Astrocyte of the cerebellum (primary cell): ENCODE measurements at regions not wholly inside any gene's neighbourhood (a gene's known extent, or its start where the extent isn't known, plus 50 kb on each side); places are given as distances from the start of the nearest gene placed in this dataset.

Experiments used
- DNase-seq: peaks from one replicate; pipeline ENCODE4 v3.0.0-alpha.2; 2011; ENCODE audit warnings: low read depth
- H3K4me3 ChIP-seq: 2 replicates; pipeline ENCODE4 v1.5.1; 2011; ENCODE audit warnings: mild to moderate bottlenecking, low read depth, low read length, moderate library complexity
- in situ Hi-C: cut with HindIII; loops from 2 replicates; pipeline ENCODE4 v1.10.0; 2017; ENCODE audit warnings: low sequenced_read_pairs
- TF ChIP-seq, protein P1 (sequence below): IDR thresholded peaks from 2 replicates; pipeline ENCODE4 v1.5.1; 2012; ENCODE audit warnings: low read length, low read depth, moderate library complexity, mild to moderate bottlenecking; ENCODE audit errors: missing control alignments

DNA sequence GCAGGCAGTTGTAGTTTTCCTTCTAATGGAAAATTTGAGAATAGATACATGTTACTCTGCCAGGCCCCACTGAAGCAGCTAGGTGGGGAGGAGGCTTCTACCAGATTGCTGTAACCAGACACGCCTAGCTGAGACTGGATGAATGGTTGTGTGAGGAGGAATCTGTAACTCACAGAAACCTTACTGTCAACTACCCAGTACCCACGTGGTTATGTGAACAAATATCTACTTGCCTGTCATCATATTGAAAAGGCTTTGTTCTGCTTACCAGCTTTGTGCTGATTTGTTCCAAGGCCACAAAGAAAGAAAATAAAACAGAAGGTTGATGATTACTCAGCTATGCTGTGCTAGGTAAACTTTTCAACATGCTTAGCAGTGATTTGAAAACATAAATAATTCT is 167.2 kb downstream of the CAPZA3 start:
- no peak overlapping the region for H3K4me3 ChIP-seq
- in situ Hi-C loops, result no loop called here
- no peak for DNase-seq
- TF ChIP-seq, protein P1, sequence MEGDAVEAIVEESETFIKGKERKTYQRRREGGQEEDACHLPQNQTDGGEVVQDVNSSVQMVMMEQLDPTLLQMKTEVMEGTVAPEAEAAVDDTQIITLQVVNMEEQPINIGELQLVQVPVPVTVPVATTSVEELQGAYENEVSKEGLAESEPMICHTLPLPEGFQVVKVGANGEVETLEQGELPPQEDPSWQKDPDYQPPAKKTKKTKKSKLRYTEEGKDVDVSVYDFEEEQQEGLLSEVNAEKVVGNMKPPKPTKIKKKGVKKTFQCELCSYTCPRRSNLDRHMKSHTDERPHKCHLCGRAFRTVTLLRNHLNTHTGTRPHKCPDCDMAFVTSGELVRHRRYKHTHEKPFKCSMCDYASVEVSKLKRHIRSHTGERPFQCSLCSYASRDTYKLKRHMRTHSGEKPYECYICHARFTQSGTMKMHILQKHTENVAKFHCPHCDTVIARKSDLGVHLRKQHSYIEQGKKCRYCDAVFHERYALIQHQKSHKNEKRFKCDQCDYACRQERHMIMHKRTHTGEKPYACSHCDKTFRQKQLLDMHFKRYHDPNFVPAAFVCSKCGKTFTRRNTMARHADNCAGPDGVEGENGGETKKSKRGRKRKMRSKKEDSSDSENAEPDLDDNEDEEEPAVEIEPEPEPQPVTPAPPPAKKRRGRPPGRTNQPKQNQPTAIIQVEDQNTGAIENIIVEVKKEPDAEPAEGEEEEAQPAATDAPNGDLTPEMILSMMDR, result no peak

DNA sequence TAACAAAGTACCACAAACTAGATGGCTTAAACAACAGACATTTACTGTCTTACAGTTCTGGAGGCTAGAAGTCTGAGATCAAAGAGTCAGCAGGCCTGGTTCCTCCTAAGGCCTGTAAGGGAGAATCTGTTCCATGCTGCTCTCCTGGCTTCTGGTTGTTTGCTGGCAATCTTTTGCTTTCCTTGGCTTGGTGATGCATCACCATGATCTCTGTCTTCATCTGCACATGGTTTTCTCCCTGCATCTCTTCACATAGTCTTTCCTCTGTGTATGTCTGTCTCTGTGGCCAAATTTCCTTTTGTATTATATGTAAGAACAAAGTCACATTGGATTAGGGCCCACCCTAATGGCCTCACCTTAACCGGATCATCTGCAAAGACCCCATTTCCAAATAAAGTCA is 168.5 kb downstream of the CAPZA3 start:
- in situ Hi-C loops, result no loop called here
- TF ChIP-seq, protein P1, result no peak

DNA sequence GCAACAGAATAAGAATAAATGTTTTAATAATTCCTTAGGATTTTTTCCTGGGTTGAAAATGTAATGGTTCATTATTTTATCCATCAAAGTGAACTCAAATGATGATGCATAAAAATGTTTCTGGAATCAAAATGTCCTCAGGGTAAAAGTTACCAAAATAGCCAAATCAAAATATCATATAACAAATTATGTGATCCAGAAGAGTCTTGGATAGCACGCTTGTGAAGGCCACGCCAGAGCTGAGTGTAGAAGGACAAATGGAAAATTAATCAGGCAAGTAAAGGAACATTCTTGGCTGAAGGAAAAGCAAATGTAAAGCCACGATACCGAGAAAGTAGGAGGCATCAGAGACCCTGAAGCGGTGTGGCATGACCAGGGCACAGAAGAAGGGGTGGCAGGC is 169.2 kb downstream of the CAPZA3 start:
- TF ChIP-seq, protein P1, result no peak
- H3K4me3 ChIP-seq, result no peak overlapping the region
- no peak for DNase-seq
- in situ Hi-C loops, result no loop called here

More for the DNA sequence above, 168.5 kb downstream of the CAPZA3 start:
- H3K4me3 ChIP-seq, result no peak overlapping the region
- no peak for DNase-seq

DNA sequence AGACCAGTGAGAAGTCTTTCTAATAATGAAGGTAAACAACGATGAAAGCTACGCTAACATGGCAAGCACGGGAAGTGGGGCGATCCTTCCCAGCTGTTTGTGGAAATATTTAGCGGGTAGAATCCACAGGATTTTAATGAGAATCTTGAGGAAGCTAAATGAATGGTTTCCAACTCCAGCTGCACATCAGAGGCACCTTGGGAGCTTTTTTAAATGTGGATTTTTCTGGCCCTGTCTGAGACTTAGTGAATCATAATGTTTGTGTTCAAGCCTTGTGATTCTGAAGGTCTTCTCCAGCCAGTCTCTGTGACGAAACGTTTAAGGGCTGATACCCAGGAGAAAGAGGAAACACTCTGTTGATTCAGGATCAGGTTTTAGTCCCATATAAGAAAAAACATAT is 169.8 kb downstream of the CAPZA3 start:
- TF ChIP-seq, protein P1, result no peak
- H3K4me3 ChIP-seq, result no peak overlapping the region
- in situ Hi-C loops, result no loop called here
- no peak for DNase-seq

DNA sequence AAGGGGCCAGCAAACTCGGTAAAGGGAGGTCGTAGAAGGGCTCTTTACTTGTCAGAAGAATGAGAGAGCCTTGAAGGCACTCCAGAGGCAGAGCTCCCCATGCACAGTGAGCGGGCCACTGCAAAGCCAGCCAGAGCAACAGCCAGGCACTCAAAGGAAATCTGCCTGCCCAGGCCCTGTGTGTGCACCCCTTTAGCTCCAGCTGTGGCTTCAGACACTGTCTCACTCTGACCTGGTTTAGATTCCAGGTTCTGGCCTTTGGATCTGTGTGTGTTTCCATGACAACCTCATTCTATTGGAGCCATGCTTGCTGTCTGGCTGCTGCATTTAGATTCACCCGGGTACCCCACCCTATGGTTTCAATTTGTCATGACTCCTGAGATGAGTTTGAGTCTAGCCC is 170.3 kb downstream of the CAPZA3 start:
- TF ChIP-seq, protein P1, result no peak
- H3K4me3 ChIP-seq, result no peak overlapping the region
- DNase-seq, result no peak
- in situ Hi-C loops, result no loop called here

DNA sequence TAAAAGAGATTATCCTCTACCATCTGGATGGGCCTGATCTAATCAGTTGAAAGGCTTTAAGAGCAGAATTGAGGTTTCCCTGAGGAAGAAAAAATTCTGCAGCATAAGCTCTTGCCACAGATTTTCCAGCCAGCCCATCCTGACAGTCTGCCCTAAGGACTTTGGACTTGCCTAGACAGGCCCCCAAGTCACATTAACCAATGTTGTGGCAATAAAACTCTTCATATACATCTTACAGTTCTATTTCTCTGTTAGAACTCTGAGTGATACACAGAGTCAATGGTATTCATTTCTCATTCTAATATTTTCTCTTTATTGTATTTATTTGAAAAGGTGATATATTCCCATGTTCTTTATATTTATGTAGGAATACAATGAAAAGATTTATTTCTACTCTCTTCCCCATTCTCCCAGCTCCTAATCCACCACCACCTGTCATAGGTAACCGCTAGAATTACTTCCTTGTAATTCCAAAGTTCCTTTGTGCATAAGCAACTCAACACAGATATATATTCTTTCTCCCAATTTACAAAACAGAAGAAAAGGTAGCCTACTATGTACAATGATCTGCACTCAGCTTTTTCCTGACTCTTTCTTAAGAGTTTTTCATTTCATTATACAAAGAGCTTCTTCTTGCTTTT is 182.1 kb downstream of the CAPZA3 start:
- H3K4me3 ChIP-seq, result no peak overlapping the region
- TF ChIP-seq, protein P1, result no peak
- in situ Hi-C loops, result no loop called here
- DNase-seq, result no peak

DNA sequence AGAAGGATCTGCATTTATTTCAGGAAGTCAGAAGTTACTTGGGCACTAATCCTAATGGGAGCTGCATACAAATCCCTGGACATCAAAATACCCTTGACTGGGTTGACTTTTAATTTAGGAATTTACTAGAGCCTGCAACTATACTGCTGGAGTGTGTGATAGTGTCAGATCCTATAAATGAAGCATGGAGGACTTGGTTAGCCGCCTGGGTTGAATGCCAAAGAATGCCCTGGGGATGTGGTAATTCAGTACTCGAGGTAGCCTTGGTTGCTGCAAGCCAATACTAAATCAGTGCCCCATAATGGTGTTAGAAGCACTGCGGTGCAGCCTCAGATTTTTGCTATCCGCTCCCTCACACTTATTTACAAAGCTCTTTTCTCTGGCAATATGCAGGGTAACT is 184.9 kb downstream of the CAPZA3 start:
- TF ChIP-seq, protein P1, result no peak
- in situ Hi-C loops, result no loop called here
- no peak overlapping the region for H3K4me3 ChIP-seq
- DNase-seq, result no peak
